SJSA1 (cell line): ENCODE measurements at regions not wholly inside any gene's neighbourhood (a gene's known extent, or its start where the extent isn't known, plus 50 kb on each side); places are given as distances from the start of the nearest gene placed in this dataset.

Experiments used
- DNase-seq, 2 experiments: peaks; one replicate each; pipeline ENCODE4 v3.0.0-alpha.2; 2015 to 2020; ENCODE audit warnings: low spot score in 2 of 2, low read depth in 1 of 2
- H3K27ac ChIP-seq: fragments of 250-450 bp; sonication (Bioruptor Pico); 2 replicates; pipeline ENCODE4 v1.5.1; 2020; ENCODE audit warnings: mild to moderate bottlenecking, moderate library complexity
- H3K27me3 ChIP-seq: fragments of 250-450 bp; sonication (Bioruptor Pico); replicated peaks from 2 replicates; pipeline ENCODE4 v1.5.1; 2020; ENCODE audit warnings: mild to moderate bottlenecking, moderate library complexity
- H3K36me3 ChIP-seq: fragments of 250-450 bp; sonication (Bioruptor Pico); 2 replicates; pipeline ENCODE4 v1.5.1; 2020; ENCODE audit warnings: mild to moderate bottlenecking
- H3K4me1 ChIP-seq: fragments of 250-450 bp; sonication (Bioruptor Pico); replicated peaks from 2 replicates; pipeline ENCODE4 v1.6.1; 2021; ENCODE audit warnings: mild to moderate bottlenecking
- H3K4me3 ChIP-seq: fragments of 250-450 bp; sonication (Bioruptor Pico); 2 replicates; pipeline ENCODE4 v1.5.1; 2020; ENCODE audit warnings: mild to moderate bottlenecking
- H3K9me3 ChIP-seq: fragments of 250-450 bp; sonication (Bioruptor Pico); replicated peaks from 2 replicates; pipeline ENCODE4 v1.5.1; 2020; ENCODE audit warnings: mild to moderate bottlenecking

DNA sequence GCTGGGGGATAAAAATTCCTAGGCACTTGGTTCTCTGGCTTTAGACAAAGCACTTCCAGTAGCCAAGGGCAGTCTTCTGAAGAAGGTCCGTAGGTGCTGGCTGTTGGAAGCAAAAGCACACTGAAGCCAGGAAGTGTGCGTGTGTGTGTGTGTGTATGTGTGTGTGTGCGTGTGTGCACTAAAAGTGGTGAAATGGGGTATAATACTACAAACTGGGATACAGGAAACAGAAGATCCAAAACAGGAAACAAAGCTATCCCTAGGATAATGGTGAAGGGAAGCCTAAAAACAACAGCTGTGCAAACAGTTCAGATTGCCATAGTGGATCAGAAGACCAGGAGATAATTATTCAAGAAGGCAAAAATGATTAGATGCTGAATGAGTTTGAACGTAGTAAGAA lies 103.4 kb downstream of the IL20RB start:
- H3K9me3 ChIP-seq, result no peaks in the 10 kb centered on the region
- H3K4me3 ChIP-seq, result no peak overlapping the region
- H3K4me1 ChIP-seq, result no peaks in the 10 kb centered on the region
- H3K27me3 ChIP-seq, result peaks cover 7% of the 10 kb centered on the region; the same call in 1 of the 2 replicates
- H3K36me3 ChIP-seq, result no peaks in the 10 kb centered on the region
- no peak for DNase-seq
- no peak overlapping the region for H3K27ac ChIP-seq

GRCh38 chr3:137062250-137062649 lies 104.5 kb downstream of the IL20RB start:
- no peak overlapping the region for H3K27ac ChIP-seq
- no peak for DNase-seq
- no peaks in the 10 kb centered on the region for H3K9me3 ChIP-seq
- H3K36me3 ChIP-seq, result no peaks in the 10 kb centered on the region
- no peaks in the 10 kb centered on the region for H3K4me1 ChIP-seq
- peaks cover 7% of the 10 kb centered on the region; the same call in 1 of the 2 replicates for H3K27me3 ChIP-seq
- H3K4me3 ChIP-seq, result no peak overlapping the region

DNA sequence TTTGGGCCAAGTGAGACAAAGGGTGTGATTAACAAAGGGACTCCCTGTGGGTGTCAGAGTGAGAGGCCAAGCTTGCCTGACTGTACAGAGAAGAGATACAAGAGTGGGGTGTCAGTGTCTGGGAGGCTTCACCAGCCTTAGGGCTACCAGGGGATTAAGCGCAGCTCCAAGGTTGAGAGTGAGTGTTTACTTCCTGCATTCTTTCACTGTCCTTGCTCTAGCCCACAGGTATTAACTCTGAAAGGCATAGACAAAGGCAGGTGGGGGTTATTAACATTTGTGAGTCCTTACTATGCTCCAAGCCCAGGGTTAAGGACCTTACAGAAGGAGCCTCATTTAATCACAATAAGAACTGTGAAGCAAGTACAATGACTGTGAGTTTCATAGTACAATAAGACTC lies 107.6 kb downstream of the IL20RB start:
- no peaks in the 10 kb centered on the region for H3K36me3 ChIP-seq
- H3K4me3 ChIP-seq, result no peak overlapping the region
- H3K4me1 ChIP-seq, result no peaks in the 10 kb centered on the region
- no peak for DNase-seq
- no peak overlapping the region for H3K27ac ChIP-seq
- no peaks in the 10 kb centered on the region for H3K9me3 ChIP-seq
- H3K27me3 ChIP-seq, result 0 out of 2 replicates have a peak, but pooled peaks cover 5% of the 10 kb centered on the region

DNA sequence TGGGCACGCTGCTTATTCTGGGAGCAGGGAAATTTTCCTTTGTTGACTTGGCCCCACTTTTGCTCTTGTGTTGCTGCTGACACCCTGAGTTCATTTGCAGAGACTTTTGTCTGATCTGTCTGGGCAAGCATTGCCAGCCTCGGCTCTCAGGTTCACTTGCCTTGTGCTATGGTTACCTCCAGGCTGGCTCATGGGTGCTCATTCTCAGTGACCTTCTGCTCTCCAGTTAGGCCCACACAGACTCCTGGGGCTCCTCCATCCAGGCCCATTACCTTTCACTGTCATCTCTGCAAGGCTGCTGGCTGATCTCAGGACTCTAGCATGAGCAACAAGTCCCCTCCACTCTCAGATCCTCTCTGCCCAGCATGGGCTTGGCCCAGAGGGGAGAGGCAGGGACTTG lies 108.3 kb downstream of the IL20RB start:
- H3K27ac ChIP-seq, result no peak overlapping the region
- DNase-seq, result no peak
- H3K36me3 ChIP-seq, result no peaks in the 10 kb centered on the region
- no peaks in the 10 kb centered on the region for H3K9me3 ChIP-seq
- H3K27me3 ChIP-seq, result 0 out of 2 replicates have a peak, but pooled peaks cover 5% of the 10 kb centered on the region
- H3K4me1 ChIP-seq, result no peaks in the 10 kb centered on the region
- H3K4me3 ChIP-seq, result no peak overlapping the region

DNA sequence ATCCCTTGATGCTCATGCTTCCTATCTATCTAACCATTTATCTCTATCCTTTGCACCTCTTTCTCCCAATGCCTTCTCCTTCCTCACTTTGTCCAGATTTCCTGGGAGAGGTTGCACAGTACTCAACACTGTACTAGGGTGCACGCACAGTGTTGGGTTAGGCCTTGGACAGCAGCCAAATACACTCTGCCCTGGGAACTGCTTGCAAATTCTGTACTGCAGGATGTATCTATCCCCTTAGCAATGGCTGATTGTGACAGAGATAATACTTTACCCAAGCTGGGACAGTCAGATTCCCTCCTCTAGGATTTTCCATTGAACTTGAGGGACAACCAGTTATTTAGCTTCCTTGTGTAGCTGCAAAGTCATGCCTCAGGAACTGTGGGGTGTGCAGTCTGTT lies 113.3 kb downstream of the IL20RB start:
- 0 out of 2 replicates have a peak, but pooled peaks cover 5% of the 10 kb centered on the region for H3K27me3 ChIP-seq
- no peak overlapping the region for H3K4me3 ChIP-seq
- H3K4me1 ChIP-seq, result no peaks in the 10 kb centered on the region
- no peak for DNase-seq
- no peaks in the 10 kb centered on the region for H3K36me3 ChIP-seq
- no peak overlapping the region for H3K27ac ChIP-seq
- H3K9me3 ChIP-seq, result no peaks in the 10 kb centered on the region

DNA sequence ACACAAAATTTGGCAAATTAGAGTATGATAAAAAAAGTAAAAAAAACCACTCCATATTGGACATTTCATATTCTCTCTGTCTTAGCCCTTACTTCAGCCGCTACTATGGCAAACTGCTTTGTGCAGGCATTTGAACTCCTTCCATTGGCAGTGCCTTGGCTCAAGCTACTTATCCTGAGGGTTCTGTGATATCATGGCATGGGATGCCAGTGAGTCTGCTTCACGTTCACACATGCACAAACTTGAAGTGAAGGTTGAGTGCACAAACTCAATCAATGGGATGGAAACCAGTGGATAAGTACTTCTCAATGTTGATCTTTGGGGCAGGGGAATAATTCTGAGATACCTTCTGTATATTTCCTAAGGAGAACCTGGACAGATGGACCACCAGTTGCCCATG lies 117.2 kb downstream of the IL20RB start:
- peaks cover 3% of the 10 kb centered on the region; the same call in 1 of the 2 replicates for H3K27me3 ChIP-seq
- DNase-seq, result no peak
- H3K36me3 ChIP-seq, result no peaks in the 10 kb centered on the region
- no peaks in the 10 kb centered on the region for H3K9me3 ChIP-seq
- no peaks in the 10 kb centered on the region for H3K4me1 ChIP-seq
- H3K4me3 ChIP-seq, result no peak overlapping the region
- no peak overlapping the region for H3K27ac ChIP-seq

DNA sequence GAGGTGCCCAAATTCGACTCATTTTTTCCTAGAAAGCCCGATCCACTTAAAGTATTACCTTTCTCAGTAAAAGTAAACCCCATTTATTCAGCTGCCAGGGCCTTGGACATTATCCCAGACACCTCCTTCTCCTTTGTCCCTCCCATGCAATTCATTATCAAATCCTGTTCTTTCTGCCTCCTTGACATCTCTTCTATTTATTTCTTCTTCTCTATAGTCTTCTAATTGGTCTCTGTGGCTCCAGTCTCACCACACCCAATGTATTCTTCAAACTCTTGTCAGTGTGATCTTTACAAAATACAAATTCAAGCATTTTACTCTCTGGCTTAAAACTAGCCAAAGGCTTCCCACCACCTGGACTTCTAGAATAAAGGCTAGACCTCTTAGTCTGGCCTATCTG lies 120.3 kb downstream of the IL20RB start:
- Histone ChIP-seq H3K27ac (no peak overlapping the region), H3K4me1 (no peaks in the 10 kb centered on the region), H3K4me3 (no peak overlapping the region), H3K9me3 (no peaks in the 10 kb centered on the region; the same call in 1 of the 2 replicates), H3K36me3 (no peaks in the 10 kb centered on the region), H3K27me3 (no peaks in the 10 kb centered on the region; the same call in none of the 2 replicates)
- no peak for DNase-seq

- H3K4me1 ChIP-seq, result no peaks in the 10 kb centered on the region
- no peaks in the 10 kb centered on the region; the same call in 1 of the 2 replicates for H3K9me3 ChIP-seq
- no peak for DNase-seq
- peaks cover 5% of the 10 kb centered on the region for H3K27me3 ChIP-seq
- no peak overlapping the region for H3K27ac ChIP-seq
- no peak overlapping the region for H3K4me3 ChIP-seq
- no peaks in the 10 kb centered on the region for H3K36me3 ChIP-seq
These were observed 121.8 kb downstream of the IL20RB start for GRCh38 chr3:137079571-137079970.

DNA sequence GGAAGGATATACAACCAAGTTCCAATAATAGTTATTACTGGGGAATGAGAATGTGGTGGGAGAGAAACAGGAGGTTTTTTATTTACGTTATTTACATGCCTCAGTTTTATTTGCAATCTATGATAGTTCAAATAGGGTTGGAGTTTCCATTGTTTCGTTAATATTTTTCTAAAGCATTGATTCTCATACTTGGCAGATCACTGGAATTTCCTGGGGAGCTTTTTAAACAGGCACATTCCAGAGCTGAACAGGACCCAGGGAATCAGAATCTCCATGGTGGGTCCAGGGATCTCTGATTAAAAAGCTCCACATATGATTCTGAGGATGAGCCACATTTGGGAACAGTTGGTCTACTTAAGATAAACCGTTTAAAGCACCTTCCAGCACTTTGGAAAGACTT lies 123.9 kb downstream of the IL20RB start:
- Histone ChIP-seq H3K27me3 (peaks cover 5% of the 10 kb centered on the region), H3K27ac (no peak overlapping the region), H3K4me1 (no peaks in the 10 kb centered on the region), H3K4me3 (no peak overlapping the region), H3K9me3 (no peaks in the 10 kb centered on the region; the same call in 1 of the 2 replicates), H3K36me3 (no peaks in the 10 kb centered on the region)
- no peak for DNase-seq

DNA sequence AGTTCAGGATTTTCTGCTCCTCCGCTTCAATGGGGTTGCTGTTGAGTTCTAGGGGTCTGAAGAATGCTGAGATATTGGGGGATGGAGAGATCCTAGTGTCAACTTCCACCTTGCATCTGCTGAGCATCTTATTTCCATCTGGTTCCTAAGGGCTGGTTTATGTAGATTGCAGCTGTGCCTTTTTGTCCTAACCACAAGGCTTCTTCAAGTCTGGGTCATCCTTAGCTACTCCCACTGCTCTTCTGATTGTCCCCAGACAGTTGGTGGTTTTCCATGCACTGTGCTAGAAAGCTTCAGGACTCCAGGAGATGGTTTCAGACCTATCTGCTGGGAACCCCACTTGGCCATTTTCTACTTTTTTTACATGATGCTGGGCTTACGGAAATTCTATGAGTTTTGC lies 125.0 kb downstream of the IL20RB start:
- Histone ChIP-seq H3K27me3 (peaks cover 5% of the 10 kb centered on the region), H3K4me3 (no peak overlapping the region), H3K4me1 (no peaks in the 10 kb centered on the region), H3K36me3 (no peaks in the 10 kb centered on the region), H3K9me3 (no peaks in the 10 kb centered on the region; the same call in 1 of the 2 replicates), H3K27ac (no peak overlapping the region)
- no peak for DNase-seq

DNA sequence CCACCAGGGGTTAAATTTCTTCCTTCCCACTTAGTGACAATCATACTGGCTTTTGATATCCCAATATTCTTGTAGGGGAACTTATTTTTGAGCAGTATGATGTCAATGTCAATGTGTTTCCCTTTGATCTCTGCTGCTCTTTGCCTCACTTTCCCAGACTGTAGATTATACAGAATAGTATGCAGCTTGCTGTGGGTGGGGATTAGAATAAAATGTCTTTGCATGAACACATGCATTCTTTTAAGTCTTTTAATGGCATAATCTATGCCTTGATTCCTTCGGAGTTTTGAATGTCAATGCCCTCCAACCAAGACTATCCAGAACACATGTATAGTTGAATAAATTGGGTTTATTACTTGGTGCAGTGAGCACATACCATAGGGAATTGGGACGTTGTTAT lies 125.5 kb downstream of the IL20RB start:
- Histone ChIP-seq H3K4me3 (no peak overlapping the region), H3K4me1 (no peaks in the 10 kb centered on the region), H3K36me3 (no peaks in the 10 kb centered on the region), H3K27ac (no peak overlapping the region), H3K27me3 (peaks cover 5% of the 10 kb centered on the region), H3K9me3 (no peaks in the 10 kb centered on the region; the same call in 1 of the 2 replicates)
- no peak for DNase-seq

- H3K4me3 ChIP-seq, result no peak overlapping the region
- no peak for DNase-seq
These were observed 126.8 kb downstream of the IL20RB start for GRCh38 chr3:137084586-137084985.

DNA sequence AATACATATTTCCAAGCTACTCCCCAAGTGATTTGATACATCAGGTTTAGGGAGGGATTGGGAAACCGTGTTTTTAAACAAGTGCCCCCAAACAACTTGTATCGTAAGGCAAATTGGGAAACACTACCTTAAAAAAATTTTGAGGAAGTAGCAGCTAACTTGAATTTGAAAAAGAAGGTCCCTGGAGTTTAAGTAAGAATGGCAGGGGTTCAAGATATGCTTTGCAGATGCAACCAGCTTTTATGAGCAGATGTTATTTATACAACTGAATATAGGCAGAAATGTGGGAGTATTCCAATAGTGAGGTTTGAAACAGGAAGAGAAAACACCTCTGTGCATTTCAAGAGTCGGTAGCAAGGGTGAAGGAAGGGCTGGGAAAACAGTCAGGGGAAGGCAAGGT lies 139.6 kb downstream of the IL20RB start:
- H3K27ac ChIP-seq, result no peak overlapping the region
- H3K9me3 ChIP-seq, result no peaks in the 10 kb centered on the region
- no peaks in the 10 kb centered on the region for H3K36me3 ChIP-seq
- no peak for DNase-seq
- H3K4me3 ChIP-seq, result no peak overlapping the region
- no peaks in the 10 kb centered on the region for H3K4me1 ChIP-seq
- peaks cover 8% of the 10 kb centered on the region; the same call in 1 of the 2 replicates for H3K27me3 ChIP-seq

More at GRCh38 chr3:137084586-137084985, 126.8 kb downstream of the IL20RB start:
- Histone ChIP-seq H3K4me1 (no peaks in the 10 kb centered on the region), H3K27me3 (peaks cover 5% of the 10 kb centered on the region; the same call in 1 of the 2 replicates), H3K27ac (no peak overlapping the region), H3K9me3 (no peaks in the 10 kb centered on the region; the same call in 1 of the 2 replicates), H3K36me3 (no peaks in the 10 kb centered on the region)

- no peaks in the 10 kb centered on the region for H3K9me3 ChIP-seq
- H3K4me3 ChIP-seq, result no peak overlapping the region
- peaks cover 8% of the 10 kb centered on the region; the same call in 1 of the 2 replicates for H3K27me3 ChIP-seq
- DNase-seq, result no peak
- no peak overlapping the region for H3K27ac ChIP-seq
- no peaks in the 10 kb centered on the region for H3K36me3 ChIP-seq
- H3K4me1 ChIP-seq, result no peaks in the 10 kb centered on the region
These were observed 140.1 kb downstream of the IL20RB start for GRCh38 chr3:137097852-137098251.
